ENCODE measurements at regions not wholly inside any gene's neighbourhood (a gene's known extent, or its start where the extent isn't known, plus 50 kb on each side); places are given as distances from the start of the nearest gene placed in this dataset.

DNA sequence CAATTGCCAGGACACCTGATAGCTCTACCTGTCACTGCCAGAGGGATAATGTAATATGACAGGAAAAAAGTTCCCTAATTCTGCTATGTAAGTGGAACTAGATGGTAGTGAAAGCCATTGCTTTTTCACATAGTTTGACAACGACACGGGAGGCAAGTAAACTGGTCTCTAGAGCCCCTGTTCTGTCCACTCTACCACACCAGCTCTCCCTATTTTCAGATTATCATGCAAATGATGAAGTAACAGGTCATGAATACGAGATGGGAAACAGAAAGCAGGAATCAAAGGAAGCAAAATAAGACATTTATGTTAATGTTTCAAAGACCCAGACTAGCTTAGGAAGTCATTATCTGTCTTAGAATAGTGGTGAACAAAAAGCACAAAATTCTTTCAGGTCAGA is 56.2 kb downstream of the TAF11L14 start:
- no peak overlapping the region for H3K4me3 ChIP-seq (ENCODE audit: low read depth, low read length)
- TF ChIP-seq, protein P1, sequence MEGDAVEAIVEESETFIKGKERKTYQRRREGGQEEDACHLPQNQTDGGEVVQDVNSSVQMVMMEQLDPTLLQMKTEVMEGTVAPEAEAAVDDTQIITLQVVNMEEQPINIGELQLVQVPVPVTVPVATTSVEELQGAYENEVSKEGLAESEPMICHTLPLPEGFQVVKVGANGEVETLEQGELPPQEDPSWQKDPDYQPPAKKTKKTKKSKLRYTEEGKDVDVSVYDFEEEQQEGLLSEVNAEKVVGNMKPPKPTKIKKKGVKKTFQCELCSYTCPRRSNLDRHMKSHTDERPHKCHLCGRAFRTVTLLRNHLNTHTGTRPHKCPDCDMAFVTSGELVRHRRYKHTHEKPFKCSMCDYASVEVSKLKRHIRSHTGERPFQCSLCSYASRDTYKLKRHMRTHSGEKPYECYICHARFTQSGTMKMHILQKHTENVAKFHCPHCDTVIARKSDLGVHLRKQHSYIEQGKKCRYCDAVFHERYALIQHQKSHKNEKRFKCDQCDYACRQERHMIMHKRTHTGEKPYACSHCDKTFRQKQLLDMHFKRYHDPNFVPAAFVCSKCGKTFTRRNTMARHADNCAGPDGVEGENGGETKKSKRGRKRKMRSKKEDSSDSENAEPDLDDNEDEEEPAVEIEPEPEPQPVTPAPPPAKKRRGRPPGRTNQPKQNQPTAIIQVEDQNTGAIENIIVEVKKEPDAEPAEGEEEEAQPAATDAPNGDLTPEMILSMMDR (IDR thresholded peaks at IDR 0.05; ENCODE audit: low read depth, low read length, missing control alignments), result no peak
- no peak for DNase-seq (ENCODE audit: low read depth)

DNA sequence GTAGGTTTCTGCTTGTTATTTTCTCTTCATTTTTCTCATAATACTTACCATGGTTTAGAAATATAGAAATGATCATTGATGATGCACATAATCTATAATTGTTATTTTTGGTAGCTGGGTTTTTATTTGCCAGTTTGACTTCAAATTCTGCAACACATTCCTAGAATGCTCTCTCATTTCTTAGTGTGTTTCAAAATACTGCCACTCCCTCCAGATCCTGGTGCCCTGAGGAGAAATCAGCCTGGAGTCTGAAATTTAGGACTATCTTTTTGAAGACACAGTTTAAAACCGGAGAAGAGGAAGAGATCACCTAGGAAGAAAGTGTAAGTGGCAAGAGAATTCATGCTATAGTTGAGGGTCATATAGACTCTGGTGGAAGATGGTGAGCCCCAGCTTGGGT is 57.5 kb downstream of the TAF11L14 start:
- TF ChIP-seq, protein P1 (IDR thresholded peaks at IDR 0.05; ENCODE audit: low read depth, low read length, missing control alignments), result no peak
- no peak for DNase-seq (ENCODE audit: low read depth)
- H3K4me3 ChIP-seq (ENCODE audit: low read depth, low read length), result no peak overlapping the region

- TF ChIP-seq, protein P1 (IDR thresholded peaks at IDR 0.05; ENCODE audit: low read depth, low read length, missing control alignments), result no peak
- H3K4me3 ChIP-seq (ENCODE audit: low read depth, low read length), result no peak overlapping the region
- DNase-seq (ENCODE audit: low read depth), result no peak
These were observed 60.1 kb downstream of the TAF11L14 start for GRCh38 chr5:17694371-17694770.

- TF ChIP-seq, protein P1 (IDR thresholded peaks at IDR 0.05; ENCODE audit: low read depth, low read length, missing control alignments), result no peak
- DNase-seq (ENCODE audit: low read depth), result no peak
- no peak overlapping the region for H3K4me3 ChIP-seq (ENCODE audit: low read depth, low read length)
These were observed 60.7 kb downstream of the TAF11L14 start for GRCh38 chr5:17694914-17695313.

DNA sequence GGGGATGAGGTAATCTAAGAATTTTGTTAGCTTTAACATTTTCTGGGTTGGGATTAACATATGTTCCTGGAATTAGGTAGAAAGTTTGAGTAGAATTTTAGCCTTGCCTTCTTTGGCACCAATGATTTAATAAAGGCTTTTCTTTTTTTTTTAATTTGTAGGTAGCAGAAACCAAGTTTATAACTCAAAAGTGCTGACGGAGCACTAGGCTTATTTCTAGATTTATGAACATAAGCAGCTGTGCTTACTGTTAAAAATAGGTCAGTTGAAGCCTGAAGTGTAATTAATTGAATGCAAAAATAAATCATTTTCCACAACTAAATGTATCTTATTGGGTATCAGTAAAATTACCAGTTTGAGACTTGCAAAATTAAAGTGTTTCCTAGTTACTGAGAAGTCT is 62.4 kb downstream of the TAF11L14 start:
- DNase-seq (ENCODE audit: low read depth), result no peak
- TF ChIP-seq, protein P1 (IDR thresholded peaks at IDR 0.05; ENCODE audit: low read depth, low read length, missing control alignments), result no peak
- H3K4me3 ChIP-seq (ENCODE audit: low read depth, low read length), result no peak overlapping the region

GRCh38 chr5:17697671-17698070 is 63.4 kb downstream of the TAF11L14 start:
- TF ChIP-seq, protein P1 (IDR thresholded peaks at IDR 0.05; ENCODE audit: low read depth, low read length, missing control alignments), result no peak
- DNase-seq (ENCODE audit: low read depth), result no peak
- H3K4me3 ChIP-seq (ENCODE audit: low read depth, low read length), result no peak overlapping the region

DNA sequence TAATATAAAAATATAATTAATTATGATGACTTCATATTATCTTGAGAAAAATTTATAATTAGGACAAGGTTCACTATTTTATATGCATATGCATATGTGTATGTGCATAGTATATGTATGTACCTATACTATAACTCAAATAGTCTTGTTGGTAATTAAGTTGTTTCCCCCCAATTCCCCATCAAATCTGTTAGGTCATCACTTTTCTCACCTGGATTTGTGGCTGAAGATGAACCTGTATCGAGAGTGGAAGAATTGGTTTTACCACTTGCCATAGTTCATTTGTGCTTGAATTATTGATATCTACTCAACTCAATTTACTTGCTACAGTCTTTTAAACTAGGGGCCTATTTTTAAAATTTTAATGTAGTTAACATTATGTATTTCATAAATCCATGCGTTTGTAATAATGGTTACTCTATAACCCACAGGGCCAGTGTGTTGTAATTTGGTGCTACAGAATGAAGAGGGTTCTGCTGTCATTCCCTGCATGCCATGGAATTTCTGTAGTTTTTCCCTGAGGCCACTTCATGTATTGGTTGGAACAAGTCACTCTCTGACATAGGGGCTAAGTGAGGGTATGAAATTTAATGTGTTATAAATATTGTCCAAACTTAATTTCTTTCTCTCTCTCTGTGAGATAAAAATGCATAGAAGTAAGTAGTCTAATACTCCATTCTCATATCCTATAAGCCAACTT is 74.9 kb downstream of the TAF11L14 start:
- DNase-seq (ENCODE audit: low read depth), result no peak
- TF ChIP-seq, protein P1 (IDR thresholded peaks at IDR 0.05; ENCODE audit: low read depth, low read length, missing control alignments), result no peak

More for the DNA sequence above, 74.9 kb downstream of the TAF11L14 start:
- no peak overlapping the region for H3K4me3 ChIP-seq (ENCODE audit: low read depth, low read length)

All from GM12864 (cell line).